ENCODE measurements at regions not wholly inside any gene's neighbourhood (a gene's known extent, or its start where the extent isn't known, plus 50 kb on each side); places are given as distances from the start of the nearest gene placed in this dataset.

DNA sequence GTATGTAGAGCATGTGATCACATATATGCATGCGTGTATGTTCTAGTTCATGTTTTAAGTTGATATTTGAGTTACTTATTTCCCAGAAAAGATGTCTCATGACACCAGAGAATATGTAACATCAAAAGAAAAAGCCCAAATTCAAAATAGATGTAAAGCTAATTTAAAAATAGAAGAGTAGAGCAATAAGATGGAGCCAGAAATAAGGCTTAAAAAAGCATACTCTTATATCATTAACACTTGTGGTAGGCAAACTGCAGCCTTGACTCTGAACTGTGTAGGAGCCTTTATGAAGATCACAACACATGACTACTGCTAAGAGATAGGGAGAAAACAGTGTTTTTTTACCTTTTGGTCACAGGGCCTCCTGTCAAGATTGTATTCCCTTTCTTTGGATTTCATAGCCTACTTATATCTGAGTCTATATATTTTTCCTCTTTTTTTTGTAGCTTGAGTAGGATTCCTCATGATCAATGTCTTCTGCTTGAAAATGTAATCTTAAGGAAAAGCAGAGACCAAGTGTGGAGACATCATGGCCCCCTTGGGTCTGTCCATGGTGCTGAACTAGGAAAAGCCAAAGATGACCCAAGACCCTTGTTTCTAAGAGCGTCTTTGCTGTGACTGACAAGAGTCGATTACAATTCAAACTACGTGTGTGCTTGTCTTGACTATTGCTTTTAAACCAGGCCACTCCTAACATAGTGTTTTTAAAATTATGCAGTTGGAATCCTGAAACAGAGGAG is 390.4 kb downstream of the SHISA9 start:
- DNase-seq (ENCODE audit: low read depth): no peak

DNA sequence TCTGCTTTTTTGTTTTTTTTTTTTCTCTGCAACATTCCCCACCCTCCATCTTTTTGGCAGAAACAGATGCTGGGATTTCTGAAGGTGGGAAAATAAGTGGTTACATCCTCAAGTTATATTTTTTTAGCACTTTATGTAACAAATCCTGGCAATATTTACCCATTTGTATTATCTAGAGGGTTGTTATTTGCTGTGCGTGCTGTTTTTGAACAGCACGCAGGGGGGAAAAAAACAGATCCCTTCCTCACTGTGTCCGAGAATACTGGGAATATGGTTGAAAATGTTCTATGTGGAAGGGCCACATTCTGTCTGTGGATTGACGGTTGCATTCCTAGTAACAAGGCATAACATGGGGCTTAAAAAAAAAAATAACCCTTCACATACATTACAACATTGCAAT is 394.8 kb downstream of the SHISA9 start:
- no peak for DNase-seq (ENCODE audit: low read depth)

DNA sequence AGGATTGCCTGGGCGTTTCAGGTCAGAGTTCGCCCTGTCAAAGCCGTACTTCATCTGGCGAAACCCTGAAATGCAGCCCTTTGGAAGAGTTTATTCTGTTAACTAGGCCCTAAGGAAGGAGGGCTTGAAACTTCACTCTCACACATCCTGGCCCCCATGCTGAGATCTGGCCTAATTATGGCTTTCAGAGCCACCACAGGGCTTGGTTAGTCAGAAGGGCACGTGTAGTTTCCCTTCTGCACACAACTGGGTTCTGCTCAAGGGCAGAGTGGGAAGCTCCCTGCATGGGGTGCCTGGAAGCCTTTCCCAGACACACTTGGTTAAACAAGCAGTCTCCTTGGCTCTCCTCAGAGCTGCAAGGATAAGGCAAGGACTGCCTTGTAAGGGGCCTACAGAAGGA is 397.3 kb downstream of the SHISA9 start:
- DNase-seq (ENCODE audit: low read depth): no peak

DNA sequence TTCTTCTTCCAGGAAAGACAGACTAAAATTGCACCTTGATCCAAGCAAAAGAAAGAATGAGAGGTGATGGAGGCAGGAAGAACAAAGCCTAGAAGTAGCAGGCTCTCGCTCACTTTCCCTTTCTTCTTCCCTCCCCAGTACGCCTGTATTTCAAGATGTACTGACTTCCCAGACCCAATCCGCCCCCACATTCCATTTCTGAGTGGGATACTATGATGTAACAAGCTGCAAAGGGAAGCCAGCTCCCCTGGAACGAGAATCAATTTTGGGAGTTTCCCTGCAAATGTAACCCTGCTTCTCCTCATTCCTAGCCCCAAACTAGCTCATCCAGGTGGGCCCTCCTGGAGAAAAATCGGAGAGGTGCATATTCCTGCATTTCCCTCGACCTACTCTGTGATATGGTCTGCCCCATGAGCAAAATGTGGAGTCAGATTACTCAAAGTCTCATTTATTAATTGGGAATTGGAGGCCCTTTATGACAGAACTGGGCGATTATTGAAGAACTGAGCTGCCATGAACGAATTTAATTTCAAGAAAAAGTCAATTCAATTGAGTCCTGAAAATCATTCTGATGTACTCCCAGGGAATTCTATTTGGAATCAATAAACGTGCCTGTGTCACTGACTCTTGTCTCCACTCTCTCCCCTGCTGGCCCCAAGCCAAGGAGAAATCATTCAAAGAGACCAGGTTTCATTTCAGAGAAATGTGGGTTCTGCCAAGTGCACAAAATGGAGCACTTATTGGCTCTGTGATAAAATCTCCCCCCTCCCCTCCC is 398.9 kb downstream of the SHISA9 start:
- no peak for DNase-seq (ENCODE audit: low read depth)

DNA sequence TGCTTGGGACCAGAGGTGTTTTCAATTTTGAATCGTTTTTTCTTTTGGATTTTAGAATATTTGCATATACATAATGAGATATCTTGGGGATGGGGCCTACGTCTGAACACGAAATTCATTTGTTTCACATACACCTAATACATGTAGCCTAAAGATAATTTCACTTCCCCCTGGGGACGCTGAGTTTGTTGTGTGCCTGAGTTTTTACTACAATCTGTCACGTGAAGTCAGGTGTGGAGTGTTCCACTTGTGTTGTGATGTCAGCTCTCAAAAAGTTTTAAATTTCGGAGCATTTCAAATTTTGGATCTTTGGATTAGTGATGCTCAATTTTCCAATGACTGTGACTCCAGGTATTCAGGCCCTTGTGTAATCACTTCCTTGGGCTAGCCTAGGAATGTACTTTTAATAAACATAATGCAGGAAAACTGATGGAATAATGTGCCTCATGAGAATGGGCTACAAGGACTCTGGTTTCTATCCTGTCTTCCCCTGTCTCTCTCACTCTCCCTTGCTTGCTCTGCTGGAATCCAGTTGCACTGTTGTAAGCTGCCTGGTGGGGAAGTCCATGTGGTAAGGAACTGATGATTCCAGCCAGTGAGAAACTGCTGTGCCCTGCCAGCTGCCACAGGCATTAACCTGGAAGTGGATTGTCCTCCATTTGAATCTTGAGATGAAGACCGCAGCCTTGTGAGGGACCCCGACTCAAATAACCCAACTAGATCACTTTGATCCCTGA is 403.8 kb downstream of the SHISA9 start:
- DNase-seq (ENCODE audit: low read depth): no peak

DNA sequence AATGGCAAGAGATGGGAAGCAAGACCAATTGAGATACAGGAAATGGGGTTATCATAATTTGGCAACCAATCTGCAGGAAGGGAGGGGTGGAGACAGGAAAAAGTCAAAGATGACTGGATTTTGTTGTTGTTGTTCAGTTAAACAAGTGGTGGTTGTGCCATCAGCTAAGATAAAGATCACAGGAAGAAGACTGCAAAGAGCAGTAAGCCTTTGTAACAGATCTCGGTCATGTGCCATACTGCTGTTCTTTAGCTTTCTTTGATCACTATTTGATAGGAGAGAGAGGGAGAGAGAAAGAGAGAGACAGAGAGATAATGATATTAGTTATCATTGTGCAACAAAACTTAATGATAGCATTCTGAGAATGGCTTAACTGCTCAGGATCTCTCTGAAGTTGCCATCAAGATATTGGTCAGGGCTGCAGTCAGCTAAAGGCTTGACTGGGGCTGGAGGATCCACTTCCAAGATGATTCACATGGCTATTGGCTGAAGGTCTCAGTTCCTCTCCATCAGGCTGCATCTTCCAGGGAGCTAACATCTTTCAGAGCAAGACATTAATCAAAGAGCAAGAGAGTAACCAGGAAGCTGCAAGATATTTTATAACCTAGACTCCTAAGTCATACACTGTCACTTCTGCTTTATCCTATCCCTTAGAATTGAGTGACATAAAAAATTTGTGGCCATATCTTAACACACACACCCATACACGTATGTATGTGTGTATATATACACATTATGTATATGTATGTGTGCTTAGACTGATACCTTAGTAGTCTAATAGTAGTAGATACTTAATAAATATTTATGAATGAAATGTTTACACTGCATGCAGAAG is 405.0 kb downstream of the SHISA9 start:
- DNase-seq (ENCODE audit: low read depth): no peak

DNA sequence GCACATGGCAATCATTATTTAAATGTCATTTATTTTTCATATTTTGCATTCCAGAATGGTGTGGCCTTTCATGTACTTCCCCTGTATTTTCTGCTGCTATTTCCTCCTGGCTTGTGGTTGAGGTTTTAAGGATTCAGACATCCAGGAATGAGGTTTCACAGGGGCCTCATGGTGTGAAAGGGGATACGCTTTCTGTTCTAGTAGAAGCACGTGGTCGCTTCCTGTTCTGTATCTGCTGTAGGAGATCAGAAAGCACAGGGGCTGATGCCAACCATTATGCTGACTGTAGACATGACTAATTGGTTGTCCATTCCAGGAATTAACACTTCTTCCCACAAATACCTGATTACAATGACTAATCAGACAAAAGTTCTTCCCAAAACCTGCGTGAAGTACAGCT is 405.9 kb downstream of the SHISA9 start:
- peak; percentile 98 for DNase-seq (ENCODE audit: low read depth)

DNA sequence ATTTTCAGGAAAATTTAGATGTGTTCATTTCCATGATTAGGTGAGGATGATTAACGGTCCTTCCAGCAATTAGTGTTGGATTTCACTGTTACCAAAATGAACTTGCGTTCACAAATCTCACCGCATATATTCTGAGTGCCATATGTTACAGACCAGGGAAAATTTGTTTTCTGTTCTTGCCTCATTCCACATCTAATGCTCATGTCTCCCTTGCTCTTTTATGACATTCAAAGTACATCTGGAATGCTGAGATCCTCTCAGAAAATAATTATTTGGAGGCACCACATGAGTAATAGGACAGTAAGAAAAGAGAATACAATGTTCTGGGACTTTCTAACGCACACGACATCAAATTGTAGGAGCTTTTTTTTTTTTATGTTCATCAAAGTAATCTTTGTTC is 406.5 kb downstream of the SHISA9 start:
- no peak for DNase-seq (ENCODE audit: low read depth)

DNA sequence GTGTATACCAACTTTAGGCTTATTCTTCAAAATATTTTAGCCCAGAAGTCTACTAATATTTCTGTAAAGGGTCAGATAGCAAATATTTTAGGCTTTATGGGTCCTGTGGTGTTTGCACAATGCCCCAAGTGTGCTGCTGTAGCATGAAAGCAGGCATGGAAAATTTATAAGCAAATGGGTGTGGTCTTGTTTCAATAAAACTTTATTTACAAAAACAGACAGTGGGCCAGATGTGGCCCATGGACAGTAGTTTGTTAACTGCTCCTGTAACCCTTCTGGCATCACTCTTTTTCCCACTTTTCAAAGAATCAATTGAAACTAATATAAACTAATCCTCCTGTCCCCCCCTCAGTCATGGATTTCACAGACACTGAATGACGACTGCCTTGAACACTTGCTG is 410.7 kb downstream of the SHISA9 start:
- no peak for DNase-seq (ENCODE audit: low read depth)

DNA sequence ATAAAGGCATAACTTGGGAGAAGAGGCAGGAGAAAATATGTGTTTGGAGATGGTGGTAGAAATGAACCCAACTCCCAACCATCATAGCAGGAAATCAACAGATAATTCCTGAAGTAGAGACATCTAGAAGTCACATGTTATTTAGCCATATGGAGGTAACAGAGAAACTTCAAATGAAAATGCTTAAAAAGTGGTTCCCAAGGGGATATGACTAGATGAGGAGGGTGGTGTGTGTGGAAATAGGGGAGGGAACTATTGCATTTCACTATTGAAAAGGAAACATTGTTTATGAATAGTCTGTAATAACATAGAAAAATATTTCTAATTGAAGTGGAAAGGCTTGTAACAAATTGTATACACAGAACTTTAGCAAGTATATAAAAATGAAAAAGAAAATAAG is 412.0 kb downstream of the SHISA9 start:
- no peak for DNase-seq (ENCODE audit: low read depth)

DNA sequence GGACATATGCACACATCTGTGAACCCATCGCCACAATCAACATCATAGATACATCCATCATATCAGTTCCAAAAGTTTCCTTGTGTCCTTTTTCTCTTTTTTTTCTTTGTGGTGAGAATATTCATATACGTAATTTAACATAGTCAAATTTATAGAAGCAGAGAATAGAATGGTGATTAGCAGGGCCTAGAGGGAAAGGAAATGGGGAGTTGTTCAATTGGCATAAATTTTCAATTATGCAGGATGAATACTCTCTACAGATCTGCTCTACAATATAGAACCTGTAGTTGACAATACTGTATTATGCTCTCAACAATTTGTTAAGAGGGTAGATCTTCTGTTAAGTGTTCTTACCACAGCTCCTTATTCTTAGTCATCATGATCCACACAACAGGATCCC is 413.2 kb downstream of the SHISA9 start:
- DNase-seq (ENCODE audit: low read depth): no peak

DNA sequence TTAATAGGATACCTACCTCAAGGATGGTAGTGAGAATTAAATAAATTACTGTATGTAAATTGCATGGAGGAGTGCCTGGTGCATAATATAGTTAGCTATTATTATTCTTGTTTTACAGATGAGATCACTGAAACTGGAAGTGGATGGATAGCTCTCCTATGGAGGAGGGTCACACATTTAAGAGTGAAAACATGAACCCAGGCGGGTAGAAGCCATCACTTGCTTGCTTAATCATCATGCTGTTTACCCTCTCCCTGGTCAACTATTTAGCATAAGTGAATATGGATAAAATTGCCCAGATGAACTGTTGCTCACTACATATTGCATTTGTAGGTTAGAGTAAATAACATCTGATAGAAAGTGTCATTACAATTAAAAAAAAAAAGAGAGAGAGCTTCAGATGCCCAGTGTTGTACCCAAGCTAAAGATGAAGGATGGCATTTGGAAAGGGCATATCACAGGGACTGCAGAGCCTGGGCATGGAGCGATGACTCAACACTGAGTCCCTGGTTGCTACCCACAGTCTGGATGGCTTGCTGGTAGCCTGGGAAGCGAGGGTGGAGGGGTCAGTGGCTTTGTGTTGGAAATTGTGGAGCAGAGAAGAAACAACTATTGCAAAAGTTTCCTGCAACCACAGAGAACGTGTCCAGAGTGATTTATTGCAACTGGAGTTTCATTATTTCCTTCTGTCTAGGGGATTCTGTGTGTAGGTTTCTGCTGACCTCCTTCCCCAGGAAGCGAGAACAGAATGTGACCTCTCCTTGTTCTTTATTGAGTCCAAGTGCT is 414.4 kb downstream of the SHISA9 start:
- DNase-seq (ENCODE audit: low read depth): no peak

DNA sequence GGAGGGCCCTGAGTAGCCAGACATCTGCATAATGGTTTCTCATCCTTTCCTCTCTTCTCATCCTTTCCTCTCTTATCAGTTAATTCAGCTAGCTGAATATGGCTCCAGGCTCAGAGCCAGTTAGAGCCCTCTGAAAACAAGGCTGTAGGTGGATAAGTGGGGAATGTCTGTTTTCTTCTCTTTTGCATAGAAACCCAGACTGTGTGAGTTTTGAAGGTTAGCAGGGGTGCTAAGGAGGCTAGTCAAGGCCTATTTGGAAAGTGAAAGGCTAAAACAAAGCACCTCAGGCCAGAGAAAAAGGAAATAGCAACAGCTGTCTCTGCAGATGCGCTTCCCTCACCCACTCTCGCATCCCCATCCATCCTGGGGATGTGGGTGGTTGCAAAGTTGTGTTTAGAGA is 420.9 kb downstream of the SHISA9 start:
- DNase-seq (ENCODE audit: low read depth): no peak

DNA sequence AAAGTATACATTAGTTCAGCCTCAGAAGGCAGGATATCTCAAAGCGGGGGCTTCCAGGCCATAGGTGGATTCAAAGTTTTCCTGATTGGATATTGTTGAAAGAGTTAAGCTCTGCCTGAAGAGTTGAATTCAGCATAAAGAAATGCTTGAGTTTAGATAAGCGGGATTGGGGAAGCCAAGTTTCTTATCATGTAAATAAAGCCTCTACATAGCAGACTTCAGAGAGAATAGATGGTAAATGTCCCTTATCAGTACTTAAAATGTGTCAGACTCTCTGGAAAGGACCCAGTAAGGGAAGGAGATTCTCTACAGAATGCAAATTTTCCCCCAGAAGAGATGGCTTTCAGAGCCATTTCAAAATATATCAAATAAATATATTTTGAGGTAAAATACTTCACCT is 423.5 kb downstream of the SHISA9 start:
- no peak for DNase-seq (ENCODE audit: low read depth)

DNA sequence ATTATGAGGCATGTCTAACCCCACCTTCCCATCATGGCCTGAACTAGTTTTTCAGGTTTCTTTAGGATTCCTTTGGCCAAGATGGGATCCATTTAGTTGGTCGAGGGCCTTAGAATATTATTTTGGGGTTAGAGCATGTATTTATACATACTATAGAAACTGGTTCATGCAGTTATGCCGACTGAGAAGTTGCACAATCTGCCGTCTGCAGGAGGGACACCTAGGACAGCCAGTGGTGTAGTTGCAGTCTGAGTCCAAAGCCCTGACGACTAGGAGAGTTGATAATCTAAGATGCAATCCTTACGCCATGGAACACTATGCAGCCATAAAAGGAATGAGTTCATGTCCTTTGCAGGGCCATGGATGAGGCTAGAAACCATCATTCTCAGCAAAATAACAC is 424.0 kb downstream of the SHISA9 start:
- no peak for DNase-seq (ENCODE audit: low read depth)

DNA sequence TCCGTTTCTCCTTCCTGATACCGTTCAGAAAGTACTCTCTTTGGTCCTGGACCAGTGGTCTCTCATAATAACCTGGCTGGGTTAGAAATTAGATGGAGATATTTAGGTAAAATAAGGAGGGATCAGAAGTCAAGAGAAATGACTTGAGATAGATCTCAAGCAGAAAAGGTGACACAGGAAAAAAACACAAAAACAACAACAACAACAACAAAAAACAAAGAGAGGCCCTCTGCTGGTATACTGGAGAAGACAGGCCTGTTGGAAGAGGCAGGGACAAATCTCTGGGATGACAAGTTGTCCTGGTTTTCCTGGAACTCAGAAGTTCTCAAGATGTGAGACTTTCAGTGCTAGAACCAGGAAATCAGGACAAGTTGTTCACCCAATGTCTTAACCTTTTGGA is 430.5 kb downstream of the SHISA9 start:
- DNase-seq (ENCODE audit: low read depth): no peak

DNA sequence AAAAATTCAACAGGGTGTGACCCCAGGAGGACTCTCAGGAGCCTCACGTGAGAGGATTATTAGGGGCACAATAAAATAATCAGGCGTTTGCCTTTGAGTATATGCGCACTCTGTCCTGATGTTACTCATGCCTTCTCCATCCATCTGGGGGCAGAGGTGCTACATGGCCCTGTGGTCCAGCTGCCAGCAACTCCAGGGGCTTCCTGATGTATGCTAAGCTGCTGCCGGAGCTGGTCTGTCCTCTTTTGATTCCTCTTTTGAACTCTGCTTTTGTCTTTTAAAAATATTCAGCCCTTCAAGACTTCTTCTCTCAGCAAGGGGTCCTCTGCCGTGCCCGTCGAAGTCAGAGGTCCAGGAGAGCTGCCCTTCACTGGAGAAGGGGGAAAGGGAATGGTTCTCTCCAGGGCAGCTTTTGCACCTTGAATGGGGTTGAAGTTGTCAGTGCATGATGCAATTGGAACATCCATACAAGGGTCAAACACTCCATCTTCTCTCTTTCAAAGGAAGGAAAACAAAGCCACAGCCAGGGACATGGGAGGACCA is 431.4 kb downstream of the SHISA9 start:
- no peak for DNase-seq (ENCODE audit: low read depth)

DNA sequence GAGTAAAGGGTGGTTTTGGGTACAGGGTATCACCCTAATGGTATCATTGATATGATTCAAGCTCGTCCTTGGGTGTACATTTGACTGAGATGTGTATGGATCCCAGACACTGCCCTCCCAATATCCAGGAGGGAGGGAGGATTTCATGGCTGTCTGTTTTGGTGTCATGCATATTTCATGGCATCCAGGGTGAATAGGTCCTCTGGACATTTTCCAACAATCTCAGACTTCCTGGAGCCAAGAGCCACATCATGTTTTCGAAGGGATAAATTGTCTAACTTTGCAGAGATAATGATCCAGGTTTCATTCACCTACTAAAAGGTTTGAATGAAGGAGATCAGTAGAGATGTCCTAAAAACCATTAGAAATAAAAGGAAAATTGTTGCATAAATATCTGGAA is 431.9 kb downstream of the SHISA9 start:
- no peak for DNase-seq (ENCODE audit: low read depth)

DNA sequence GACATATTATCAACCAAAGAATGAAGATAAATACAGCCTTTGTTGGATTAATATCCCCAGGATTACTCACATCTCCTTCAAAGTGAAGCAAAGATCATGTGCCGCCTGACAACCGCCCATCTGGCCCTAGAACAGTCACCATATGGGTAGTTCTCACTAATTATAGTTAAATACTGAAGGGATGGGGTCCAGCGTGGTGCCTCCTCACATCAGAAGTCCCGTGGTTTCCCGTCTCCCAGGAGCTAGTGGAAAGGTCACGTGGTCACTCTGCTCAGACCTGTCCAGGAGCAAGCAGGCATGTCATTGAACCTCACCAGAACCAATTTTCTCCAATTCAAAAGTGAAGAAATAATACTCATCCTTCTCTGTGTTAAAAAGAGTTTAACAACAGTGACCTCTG is 434.5 kb downstream of the SHISA9 start:
- DNase-seq (ENCODE audit: low read depth): no peak

DNA sequence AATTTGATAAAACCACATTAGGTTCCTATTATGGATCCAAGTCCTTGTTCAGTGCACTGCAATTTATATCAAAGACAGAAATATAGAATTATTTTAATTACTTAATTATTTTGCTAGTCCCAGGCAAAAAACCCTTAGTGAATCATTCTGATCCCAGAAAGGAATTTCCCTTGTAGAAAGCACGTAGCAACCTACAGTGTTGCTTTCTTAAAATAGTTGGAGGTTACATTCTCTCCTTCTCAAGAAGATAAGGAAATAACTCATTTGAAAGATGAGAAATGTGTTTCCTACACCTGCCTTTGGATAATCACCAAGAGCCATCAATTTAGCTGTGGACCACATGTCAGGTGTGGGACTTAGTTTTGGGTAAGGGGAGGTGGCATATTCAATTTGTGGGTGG is 434.9 kb downstream of the SHISA9 start:
- DNase-seq (ENCODE audit: low read depth): no peak

All from non-pigmented ciliary epithelial cell (primary cell).